Neural cell (in vitro differentiated cells): ENCODE measurements at regions not wholly inside any gene's neighbourhood (a gene's known extent, or its start where the extent isn't known, plus 50 kb on each side); places are given as distances from the start of the nearest gene placed in this dataset.

ENCODE experiments used
- CTCF ChIP-seq: fragments of 450-650 bp; IDR thresholded peaks from 2 replicates; pipeline ENCODE4 v1.5.1; 2014; ENCODE audit warnings: antibody characterized with exemption, mild to moderate bottlenecking, moderate library complexity; ENCODE audit not compliant: poor library complexity, severe bottlenecking
- EP300 ChIP-seq: fragments of 450-650 bp; conservative IDR thresholded peaks from 2 replicates; pipeline ENCODE4 v1.6.1; 2014; ENCODE audit warnings: antibody characterized with exemption, mild to moderate bottlenecking, moderate library complexity; ENCODE audit not compliant: poor library complexity, severe bottlenecking
- EZH2 ChIP-seq: fragments of 200-600, 300-800 bp; shearing (Covaris generic), sonication (generic); IDR thresholded peaks from 2 replicates; pipeline ENCODE4 v1.6.1; 2014; ENCODE audit warnings: antibody characterized with exemption, low read length, borderline replicate concordance, mild to moderate bottlenecking; ENCODE audit not compliant: insufficient read depth, poor library complexity, severe bottlenecking
- POLR2AphosphoS5 ChIP-seq: IDR thresholded peaks from 2 replicates; pipeline ENCODE4 v1.6.1; 2012
- RAD21 ChIP-seq: fragments of 450-650 bp; conservative IDR thresholded peaks from 2 replicates; pipeline ENCODE4 v1.6.1; 2014; ENCODE audit warnings: antibody characterized with exemption, mild to moderate bottlenecking, moderate library complexity
- REST ChIP-seq: IDR thresholded peaks from 2 replicates; pipeline ENCODE4 v1.6.1; 2012; ENCODE audit warnings: borderline replicate concordance
- SMC3 ChIP-seq: fragments of 450-650 bp; conservative IDR thresholded peaks from 2 replicates; pipeline ENCODE4 v1.6.1; 2014; ENCODE audit warnings: antibody characterized with exemption, mild to moderate bottlenecking, moderate library complexity; ENCODE audit not compliant: poor library complexity
- TAF1 ChIP-seq: IDR thresholded peaks from 2 replicates; pipeline ENCODE4 v1.6.1; 2012; ENCODE audit warnings: low read depth

GRCh38 chr1:18057623-18058022, 50.0 kb upstream of the IGSF21 start:
- TF ChIP-seq EP300: no peak
- no peak for TF ChIP-seq TAF1
- TF ChIP-seq CTCF: no peak
- TF ChIP-seq POLR2AphosphoS5: no peak
- TF ChIP-seq SMC3: no peak
- TF ChIP-seq RAD21: no peak
- no peak for TF ChIP-seq REST
- TF ChIP-seq EZH2: no peak
